ENCODE measurements at regions not wholly inside any gene's neighbourhood (a gene's known extent, or its start where the extent isn't known, plus 50 kb on each side); places are given as distances from the start of the nearest gene placed in this dataset.

GRCh38 chr1:198904321-198904720 is 265.5 kb downstream of the PTPRC start:
- in situ Hi-C loops (cut with MboI; ENCODE audit: low sequenced_read_pairs in 4 of 4): no loop called here
- H3K27ac ChIP-seq: peak overlapping the region in 1 of 4 donors; percentile 34
- H3K27me3 ChIP-seq: no peaks in the 10 kb centered on the region
- peaks cover 0 to 30% of the 10 kb centered on the region in 2 donors for H3K4me1 ChIP-seq
- no peak for ATAC-seq
- intact Hi-C loops (cut with DNase I; ENCODE audit: low total_unique reads): no loop called here
- H3K36me3 ChIP-seq: no peaks in the 10 kb centered on the region
- H3K4me3 ChIP-seq: no peak overlapping the region
- DNase-seq: no peak
- H3K9me3 ChIP-seq: no peaks in the 10 kb centered on the region
- TF ChIP-seq POLR2A (IDR thresholded peaks at IDR 0.05) (no peak), CTCF (IDR thresholded peaks at IDR 0.05 in 4 of 5, conservative IDR thresholded peaks at IDR 0.05 in 1 of 5) (no peak)

GRCh38 chr1:198906739-198907422 is 268.0 kb downstream of the PTPRC start:
- TF ChIP-seq CTCF (IDR thresholded peaks at IDR 0.05 in 4 of 5, conservative IDR thresholded peaks at IDR 0.05 in 1 of 5) (no peak), POLR2A (IDR thresholded peaks at IDR 0.05) (no peak)
- H3K27me3 ChIP-seq: no peaks in the 10 kb centered on the region
- ATAC-seq: no peak
- H3K9me3 ChIP-seq: no peaks in the 10 kb centered on the region
- peak overlapping the region in 2 of 4 donors; percentile 6 to 23 for H3K27ac ChIP-seq
- intact Hi-C loops (cut with DNase I; ENCODE audit: low total_unique reads): no loop called here
- H3K4me3 ChIP-seq: no peak overlapping the region
- in situ Hi-C loops (cut with MboI; ENCODE audit: low sequenced_read_pairs in 4 of 4): no loop called here
- no peak for DNase-seq
- H3K36me3 ChIP-seq: no peaks in the 10 kb centered on the region
- peaks cover 0 to 24% of the 10 kb centered on the region in 2 donors for H3K4me1 ChIP-seq

GRCh38 chr1:198907423-198907746 is 268.5 kb downstream of the PTPRC start:
- ATAC-seq: no peak
- no peak overlapping the region for H3K27ac ChIP-seq
- intact Hi-C loops (cut with DNase I; ENCODE audit: low total_unique reads) (no loop called here), in situ Hi-C loops (cut with MboI; ENCODE audit: low sequenced_read_pairs in 4 of 4) (no loop called here)
- no peaks in the 10 kb centered on the region for H3K27me3 ChIP-seq
- no peak for DNase-seq
- TF ChIP-seq CTCF (IDR thresholded peaks at IDR 0.05 in 4 of 5, conservative IDR thresholded peaks at IDR 0.05 in 1 of 5): peak in 2 of 5 experiments; percentile 8 to 20
- no peak for TF ChIP-seq POLR2A (IDR thresholded peaks at IDR 0.05)
- H3K9me3 ChIP-seq: no peaks in the 10 kb centered on the region
- no peak overlapping the region for H3K4me3 ChIP-seq
- no peaks in the 10 kb centered on the region for H3K36me3 ChIP-seq
- peaks cover 0 to 20% of the 10 kb centered on the region in 2 donors for H3K4me1 ChIP-seq

- intact Hi-C loops (cut with DNase I; ENCODE audit: low total_unique reads) (no loop called here), in situ Hi-C loops (cut with MboI; ENCODE audit: low sequenced_read_pairs in 4 of 4) (no loop called here)
- H3K27ac ChIP-seq: no peak overlapping the region
- no peak for ATAC-seq
- no peaks in the 10 kb centered on the region for H3K36me3 ChIP-seq
- H3K27me3 ChIP-seq: no peaks in the 10 kb centered on the region
- peaks cover 0 to 5% of the 10 kb centered on the region in 2 donors for H3K4me1 ChIP-seq
- no peak for DNase-seq
- no peak overlapping the region for H3K4me3 ChIP-seq
- no peaks in the 10 kb centered on the region for H3K9me3 ChIP-seq
- TF ChIP-seq POLR2A (IDR thresholded peaks at IDR 0.05): no peak
These were observed 270.2 kb downstream of the PTPRC start for GRCh38 chr1:198908995-198909394.

- no peaks in the 10 kb centered on the region for H3K36me3 ChIP-seq
- no peaks in the 10 kb centered on the region for H3K9me3 ChIP-seq
- H3K4me1 ChIP-seq: peaks cover 0 to 5% of the 10 kb centered on the region in 2 donors
- no peak for TF ChIP-seq POLR2A (IDR thresholded peaks at IDR 0.05)
- no peak for TF ChIP-seq CTCF (IDR thresholded peaks at IDR 0.05 in 4 of 5, conservative IDR thresholded peaks at IDR 0.05 in 1 of 5)
- no peak for DNase-seq
- H3K27ac ChIP-seq: no peak overlapping the region
- intact Hi-C loops (cut with DNase I; ENCODE audit: low total_unique reads): no loop called here
- no peaks in the 10 kb centered on the region for H3K27me3 ChIP-seq
- no peak overlapping the region for H3K4me3 ChIP-seq
- no peak for ATAC-seq
- in situ Hi-C loops (cut with MboI; ENCODE audit: low sequenced_read_pairs in 4 of 4): no loop called here
These were observed 271.1 kb downstream of the PTPRC start for GRCh38 chr1:198909973-198910372.

Measured in gastrocnemius medialis (tissue), 4 donors.